Adrenal gland (tissue), 5 donors: ENCODE measurements at regions not wholly inside any gene's neighbourhood (a gene's known extent, or its start where the extent isn't known, plus 50 kb on each side); places are given as distances from the start of the nearest gene placed in this dataset.

Source experiments
- CTCF ChIP-seq, 6 experiments: fragments of 450-650 bp in 4 of 6; fragments of 200-600 bp in 2 of 6; sonication (generic) in 1 of 6; IDR thresholded peaks; 1 replicate in 5 of 6; 2 replicates in 1 of 6; pipeline versions ENCODE4 v1.5.1 to v1.8.0; 2016 to 2021; ENCODE audit warnings: antibody characterized with exemption in 6 of 6, mild to moderate bottlenecking in 2 of 6, moderate library complexity in 1 of 6
- POLR2A ChIP-seq, 2 donors: fragments of 450-650 bp; IDR thresholded peaks; one replicate each; pipeline ENCODE4 v1.6.1; 2017; ENCODE audit warnings: antibody characterized with exemption in 2 of 2, mild to moderate bottlenecking in 2 of 2, moderate library complexity in 1 of 2
- donor health status: DM: no; HTN: no; CAD: no.

DNA sequence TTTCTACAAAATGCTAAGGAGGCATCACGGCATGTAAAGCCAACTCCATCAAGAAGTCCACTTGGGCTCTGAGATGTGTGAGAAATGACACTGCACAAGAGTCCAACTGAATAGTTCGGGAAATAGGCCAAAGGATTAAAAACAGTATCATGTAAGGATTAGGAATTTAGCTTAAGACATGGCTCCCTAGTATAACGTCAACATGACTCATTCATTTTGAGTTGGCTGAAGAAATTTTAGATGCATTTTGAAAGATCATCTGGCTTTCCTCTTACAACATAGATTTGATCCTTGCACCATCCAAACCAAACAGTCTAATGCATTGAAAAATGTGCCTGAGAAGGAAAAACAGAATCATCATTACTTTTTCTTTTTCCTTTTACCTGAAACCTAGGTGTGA lies 109.3 kb upstream of the MME start:
- TF ChIP-seq CTCF (IDR thresholded peaks at IDR 0.05): no peak
- no peak for TF ChIP-seq POLR2A (IDR thresholded peaks at IDR 0.05)
